ENCODE measurements at regions not wholly inside any gene's neighbourhood (a gene's known extent, or its start where the extent isn't known, plus 50 kb on each side); places are given as distances from the start of the nearest gene placed in this dataset.

- TF ChIP-seq POLR2A (IDR thresholded peaks at IDR 0.05) (no peak), CTCF (IDR thresholded peaks at IDR 0.05) (no peak)
Measured at GRCh38 chr7:68823996-68824780, 774.1 kb upstream of the AUTS2 start.

All from ovary (tissue), 3 donors.